SK-N-SH treated with all-trans-retinoic acid at 6 μM for 48 hours (cell line): ENCODE measurements at regions not wholly inside any gene's neighbourhood (a gene's known extent, or its start where the extent isn't known, plus 50 kb on each side); places are given as distances from the start of the nearest gene placed in this dataset.

ENCODE experiments used
- ATAC-seq: fragments of 200-7000 bp; cut with Tn5 transposase; 3 replicates; pipeline ENCODE4 v1.9.1; 2020; ENCODE audit warnings: mild to moderate bottlenecking, moderate library complexity
- ARNTL ChIP-seq: fragments of 450-650 bp; formaldehyde crosslinking; IDR thresholded peaks from 2 replicates; pipeline ENCODE4 v1.5.0; 2020; ENCODE audit warnings: low read depth, mild to moderate bottlenecking, moderate library complexity, borderline replicate concordance
- BACH2 ChIP-seq: fragments of 250-450 bp; sonication (Bioruptor Pico); IDR thresholded peaks from 2 replicates; pipeline ENCODE4 v1.9.0; 2021; ENCODE audit warnings: mild to moderate bottlenecking, borderline replicate concordance
- CREB5 ChIP-seq: fragments of 250-450 bp; sonication (Bioruptor Pico); IDR thresholded peaks from 2 replicates; pipeline ENCODE4 v1.5.1; 2020; ENCODE audit warnings: low read depth, mild to moderate bottlenecking, moderate library complexity
- CSDC2 ChIP-seq: fragments of 250-450 bp; sonication (Bioruptor Pico); IDR thresholded peaks from 2 replicates; pipeline ENCODE4 v1.5.0; 2020; ENCODE audit warnings: mild to moderate bottlenecking, moderate library complexity
- CSRNP3 ChIP-seq: fragments of 250-450 bp; sonication (Bioruptor Pico); IDR thresholded peaks from 2 replicates; pipeline ENCODE4 v1.5.1; 2021; ENCODE audit warnings: mild to moderate bottlenecking, moderate library complexity
- ESRRG ChIP-seq: fragments of 250-450 bp; sonication (Bioruptor Pico); IDR thresholded peaks from 2 replicates; pipeline ENCODE4 v1.6.1; 2021; ENCODE audit warnings: mild to moderate bottlenecking
- GLIS3 ChIP-seq: fragments of 250-450 bp; sonication (Bioruptor Pico); IDR thresholded peaks from 2 replicates; pipeline ENCODE4 v1.5.0; 2020; ENCODE audit warnings: mild to moderate bottlenecking, moderate library complexity
- ISL1 ChIP-seq: fragments of 250-450 bp; sonication (Bioruptor Pico); IDR thresholded peaks from 2 replicates; pipeline ENCODE4 v2.1.2; 2022; ENCODE audit warnings: mild to moderate bottlenecking, moderate library complexity
- OSR1 ChIP-seq: fragments of 250-450 bp; sonication (Bioruptor Pico); IDR thresholded peaks from 2 replicates; pipeline ENCODE4 v1.8.0; 2022; ENCODE audit warnings: moderate library complexity, mild to moderate bottlenecking, inconsistent platforms
- PPARA ChIP-seq: fragments of 250-450 bp; sonication (Bioruptor Pico); IDR thresholded peaks from 2 replicates; pipeline ENCODE4 v1.5.0; 2020; ENCODE audit warnings: mild to moderate bottlenecking, borderline replicate concordance
- RARB ChIP-seq: fragments of 250-450 bp; sonication (Bioruptor Pico); IDR thresholded peaks from 2 replicates; pipeline ENCODE4 v1.8.0; 2021; ENCODE audit warnings: mild to moderate bottlenecking, moderate library complexity
- SNAI2 ChIP-seq: fragments of 250-450 bp; sonication (Bioruptor Pico); IDR thresholded peaks from 2 replicates; pipeline ENCODE4 v1.5.0; 2020; ENCODE audit warnings: mild to moderate bottlenecking, moderate library complexity
- TCF4 ChIP-seq: fragments of 250-450 bp; sonication (Bioruptor Pico); IDR thresholded peaks from 2 replicates; pipeline ENCODE4 v1.8.0; 2021; ENCODE audit warnings: mild to moderate bottlenecking, moderate library complexity, borderline replicate concordance
- TOX ChIP-seq: fragments of 250-450 bp; sonication (Bioruptor Pico); IDR thresholded peaks from 2 replicates; pipeline ENCODE4 v1.8.0; 2021; ENCODE audit warnings: mild to moderate bottlenecking, moderate library complexity, borderline replicate concordance
- ZC3H10 ChIP-seq: fragments of 250-450 bp; sonication (Bioruptor Pico); IDR thresholded peaks from 2 replicates; pipeline ENCODE4 v1.5.1; 2021; ENCODE audit warnings: mild to moderate bottlenecking, moderate library complexity
- ZFP3 ChIP-seq: fragments of 250-450 bp; sonication (Bioruptor Pico); IDR thresholded peaks from 2 replicates; pipeline ENCODE4 v1.5.0; 2020; ENCODE audit warnings: mild to moderate bottlenecking, moderate library complexity
- ZFP30 ChIP-seq: fragments of 450-650 bp; formaldehyde crosslinking; IDR thresholded peaks from 2 replicates; pipeline ENCODE4 v1.5.0; 2022; ENCODE audit warnings: mild to moderate bottlenecking, moderate library complexity
- ZNF565 ChIP-seq: fragments of 450-650 bp; formaldehyde crosslinking; conservative IDR thresholded peaks from 2 replicates; pipeline ENCODE4 v1.5.0; 2020; ENCODE audit warnings: low read depth, mild to moderate bottlenecking, moderate library complexity
- ZNF8 ChIP-seq: fragments of 450-650 bp; formaldehyde crosslinking; IDR thresholded peaks from 2 replicates; pipeline ENCODE4 v1.5.0; 2020; ENCODE audit warnings: mild to moderate bottlenecking, moderate library complexity
- TF ChIP-seq, protein P1 (sequence below): fragments of 250-450 bp; sonication (Bioruptor Pico); IDR thresholded peaks from 2 replicates; pipeline ENCODE4 v1.8.0; 2020; ENCODE audit warnings: mild to moderate bottlenecking, moderate library complexity, borderline replicate concordance
- TF ChIP-seq, protein P2 (sequence below): fragments of 250-450 bp; sonication (Bioruptor Pico); IDR thresholded peaks from 2 replicates; pipeline ENCODE4 v1.8.0; 2021; ENCODE audit warnings: low read depth, mild to moderate bottlenecking, moderate library complexity, borderline replicate concordance
- TF ChIP-seq, protein P3 (sequence below): fragments of 250-450 bp; sonication (Bioruptor Pico); IDR thresholded peaks from 2 replicates; pipeline ENCODE4 v1.5.0; 2020; ENCODE audit warnings: mild to moderate bottlenecking, moderate library complexity

DNA sequence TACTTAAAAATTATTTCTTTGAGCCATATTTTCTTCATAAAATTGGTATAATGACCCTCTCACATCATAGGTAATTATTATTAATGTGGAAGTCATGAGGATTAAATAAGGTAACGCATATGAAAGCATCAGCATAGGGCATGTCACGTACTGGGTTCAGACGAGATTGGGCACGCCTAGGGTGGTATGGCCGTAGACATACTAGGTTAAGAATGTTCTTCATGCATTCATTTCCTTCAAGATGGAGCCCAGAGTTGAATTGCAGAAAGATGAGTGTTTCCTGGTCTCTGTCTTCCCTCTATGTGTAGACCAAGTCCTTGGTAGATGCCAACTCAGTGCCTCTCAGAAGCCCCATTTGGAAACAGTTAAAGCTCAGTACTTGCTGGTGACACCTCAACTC is 174.1 kb upstream of the CLINT1 start:
- TF ChIP-seq ZFP30 (no peak), CSDC2 (CRISPR knock-in tag) (no peak), CSRNP3 (CRISPR knock-in tag) (no peak), CREB5 (no peak), PPARA (CRISPR knock-in tag) (no peak), OSR1 (no peak), TOX (no peak), ISL1 (CRISPR knock-in tag) (no peak), ZNF565 (CRISPR knock-in tag) (no peak)
- TF ChIP-seq, protein P1, sequence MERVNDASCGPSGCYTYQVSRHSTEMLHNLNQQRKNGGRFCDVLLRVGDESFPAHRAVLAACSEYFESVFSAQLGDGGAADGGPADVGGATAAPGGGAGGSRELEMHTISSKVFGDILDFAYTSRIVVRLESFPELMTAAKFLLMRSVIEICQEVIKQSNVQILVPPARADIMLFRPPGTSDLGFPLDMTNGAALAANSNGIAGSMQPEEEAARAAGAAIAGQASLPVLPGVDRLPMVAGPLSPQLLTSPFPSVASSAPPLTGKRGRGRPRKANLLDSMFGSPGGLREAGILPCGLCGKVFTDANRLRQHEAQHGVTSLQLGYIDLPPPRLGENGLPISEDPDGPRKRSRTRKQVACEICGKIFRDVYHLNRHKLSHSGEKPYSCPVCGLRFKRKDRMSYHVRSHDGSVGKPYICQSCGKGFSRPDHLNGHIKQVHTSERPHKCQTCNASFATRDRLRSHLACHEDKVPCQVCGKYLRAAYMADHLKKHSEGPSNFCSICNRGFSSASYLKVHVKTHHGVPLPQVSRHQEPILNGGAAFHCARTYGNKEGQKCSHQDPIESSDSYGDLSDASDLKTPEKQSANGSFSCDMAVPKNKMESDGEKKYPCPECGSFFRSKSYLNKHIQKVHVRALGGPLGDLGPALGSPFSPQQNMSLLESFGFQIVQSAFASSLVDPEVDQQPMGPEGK = no peak
- TF ChIP-seq, protein P2, sequence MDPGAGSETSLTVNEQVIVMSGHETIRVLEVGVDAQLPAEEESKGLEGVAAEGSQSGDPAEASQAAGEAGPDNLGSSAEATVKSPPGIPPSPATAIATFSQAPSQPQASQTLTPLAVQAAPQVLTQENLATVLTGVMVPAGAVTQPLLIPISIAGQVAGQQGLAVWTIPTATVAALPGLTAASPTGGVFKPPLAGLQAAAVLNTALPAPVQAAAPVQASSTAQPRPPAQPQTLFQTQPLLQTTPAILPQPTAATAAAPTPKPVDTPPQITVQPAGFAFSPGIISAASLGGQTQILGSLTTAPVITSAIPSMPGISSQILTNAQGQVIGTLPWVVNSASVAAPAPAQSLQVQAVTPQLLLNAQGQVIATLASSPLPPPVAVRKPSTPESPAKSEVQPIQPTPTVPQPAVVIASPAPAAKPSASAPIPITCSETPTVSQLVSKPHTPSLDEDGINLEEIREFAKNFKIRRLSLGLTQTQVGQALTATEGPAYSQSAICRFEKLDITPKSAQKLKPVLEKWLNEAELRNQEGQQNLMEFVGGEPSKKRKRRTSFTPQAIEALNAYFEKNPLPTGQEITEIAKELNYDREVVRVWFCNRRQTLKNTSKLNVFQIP (CRISPR knock-in tag) = no peak
- no peak for ATAC-seq

DNA sequence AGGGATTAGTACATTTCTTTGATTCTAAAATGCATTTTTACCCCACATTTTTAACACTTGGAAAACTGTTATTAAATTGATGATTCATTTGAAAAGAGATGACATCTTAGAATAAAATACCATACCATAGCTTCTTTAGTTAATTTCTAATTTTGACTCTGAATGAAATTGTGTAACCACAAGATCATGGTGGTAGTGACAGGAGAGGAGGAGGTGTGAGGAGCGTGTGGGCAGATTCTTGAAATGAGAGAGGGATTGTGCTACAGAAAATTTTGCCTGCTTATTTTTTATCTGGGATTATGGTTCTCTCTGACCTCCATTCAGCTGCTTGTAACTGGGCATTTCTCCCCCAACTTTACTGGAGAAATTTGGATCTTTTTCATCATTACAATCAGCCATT is 173.3 kb upstream of the CLINT1 start:
- no peak for ATAC-seq
- TF ChIP-seq ZFP3 (CRISPR knock-in tag) (no peak), ZFP30 (no peak), ESRRG (CRISPR knock-in tag) (no peak), ISL1 (CRISPR knock-in tag) (no peak), RARB (CRISPR knock-in tag) (no peak), PPARA (CRISPR knock-in tag) (no peak), CSDC2 (CRISPR knock-in tag) (no peak), ZC3H10 (CRISPR knock-in tag) (no peak), BACH2 (CRISPR knock-in tag) (no peak), TCF4 (CRISPR knock-in tag) (no peak), ARNTL (CRISPR knock-in tag) (no peak), TOX (no peak), ZNF8 (CRISPR knock-in tag) (no peak), SNAI2 (CRISPR knock-in tag) (no peak), ZNF565 (CRISPR knock-in tag) (no peak)

GRCh38 chr5:158027806-158028775 is 169.1 kb upstream of the CLINT1 start:
- no peak for ATAC-seq
- TF ChIP-seq RARB (CRISPR knock-in tag) (no peak), ZNF8 (CRISPR knock-in tag) (no peak), CSDC2 (CRISPR knock-in tag) (no peak), ZFP30 (no peak), BACH2 (CRISPR knock-in tag) (no peak), PPARA (CRISPR knock-in tag) (no peak), GLIS3 (no peak), OSR1 (no peak), ZFP3 (CRISPR knock-in tag) (no peak), CSRNP3 (CRISPR knock-in tag) (no peak), CREB5 (no peak)
- TF ChIP-seq, protein P3, sequence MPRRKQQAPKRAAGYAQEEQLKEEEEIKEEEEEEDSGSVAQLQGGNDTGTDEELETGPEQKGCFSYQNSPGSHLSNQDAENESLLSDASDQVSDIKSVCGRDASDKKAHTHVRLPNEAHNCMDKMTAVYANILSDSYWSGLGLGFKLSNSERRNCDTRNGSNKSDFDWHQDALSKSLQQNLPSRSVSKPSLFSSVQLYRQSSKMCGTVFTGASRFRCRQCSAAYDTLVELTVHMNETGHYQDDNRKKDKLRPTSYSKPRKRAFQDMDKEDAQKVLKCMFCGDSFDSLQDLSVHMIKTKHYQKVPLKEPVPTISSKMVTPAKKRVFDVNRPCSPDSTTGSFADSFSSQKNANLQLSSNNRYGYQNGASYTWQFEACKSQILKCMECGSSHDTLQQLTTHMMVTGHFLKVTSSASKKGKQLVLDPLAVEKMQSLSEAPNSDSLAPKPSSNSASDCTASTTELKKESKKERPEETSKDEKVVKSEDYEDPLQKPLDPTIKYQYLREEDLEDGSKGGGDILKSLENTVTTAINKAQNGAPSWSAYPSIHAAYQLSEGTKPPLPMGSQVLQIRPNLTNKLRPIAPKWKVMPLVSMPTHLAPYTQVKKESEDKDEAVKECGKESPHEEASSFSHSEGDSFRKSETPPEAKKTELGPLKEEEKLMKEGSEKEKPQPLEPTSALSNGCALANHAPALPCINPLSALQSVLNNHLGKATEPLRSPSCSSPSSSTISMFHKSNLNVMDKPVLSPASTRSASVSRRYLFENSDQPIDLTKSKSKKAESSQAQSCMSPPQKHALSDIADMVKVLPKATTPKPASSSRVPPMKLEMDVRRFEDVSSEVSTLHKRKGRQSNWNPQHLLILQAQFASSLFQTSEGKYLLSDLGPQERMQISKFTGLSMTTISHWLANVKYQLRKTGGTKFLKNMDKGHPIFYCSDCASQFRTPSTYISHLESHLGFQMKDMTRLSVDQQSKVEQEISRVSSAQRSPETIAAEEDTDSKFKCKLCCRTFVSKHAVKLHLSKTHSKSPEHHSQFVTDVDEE (CRISPR knock-in tag) = no peak
- TF ChIP-seq, protein P1 = no peak
